Astrocyte (in vitro differentiated cells and primary cell): ENCODE measurements at regions not wholly inside any gene's neighbourhood (a gene's known extent, or its start where the extent isn't known, plus 50 kb on each side); places are given as distances from the start of the nearest gene placed in this dataset.

Experiments used
- DNase-seq: peaks from one replicate; pipeline ENCODE4 v3.0.0-alpha.2; 2010; ENCODE audit warnings: low read depth
- FAIRE-seq: peaks from 2 replicates; lab custom pipeline; 2011; peaks lifted over from hg19 to GRCh38; lab: Jason Lieb, UNC
- H2AFZ ChIP-seq: 2 replicates; pipeline ENCODE4 v1.6.0; 2012; ENCODE audit warnings: low read depth, low read length, inconsistent platforms
- H3K27ac ChIP-seq: 2 replicates; pipeline ENCODE4 v1.5.1; 2011; ENCODE audit warnings: low read depth, low read length, inconsistent platforms
- H3K27me3 ChIP-seq: 2 replicates; pipeline ENCODE4 v1.6.0; 2011; ENCODE audit warnings: low read length, inconsistent platforms; ENCODE audit not compliant: insufficient read depth
- H3K36me3 ChIP-seq: 2 replicates; pipeline ENCODE4 v1.5.1; 2011; ENCODE audit warnings: low read length, inconsistent platforms; ENCODE audit not compliant: insufficient read depth
- H3K4me1 ChIP-seq: 2 replicates; pipeline ENCODE4 v1.5.1; 2011; ENCODE audit warnings: low read length, inconsistent platforms; ENCODE audit not compliant: insufficient read depth
- H3K4me2 ChIP-seq: 2 replicates; pipeline ENCODE4 v1.6.0; 2012; ENCODE audit warnings: low read length, inconsistent platforms
- H3K4me3 ChIP-seq: 2 replicates; pipeline ENCODE4 v1.5.1; 2011; ENCODE audit warnings: low read depth, mild to moderate bottlenecking, low read length, inconsistent platforms; ENCODE audit not compliant: insufficient read depth
- H3K79me2 ChIP-seq: 2 replicates; pipeline ENCODE4 v1.6.0; 2012; ENCODE audit warnings: mild to moderate bottlenecking, low read length, inconsistent platforms; ENCODE audit not compliant: insufficient read depth
- H3K9ac ChIP-seq: 2 replicates; pipeline ENCODE4 v1.6.0; 2012; ENCODE audit warnings: mild to moderate bottlenecking, low read length, inconsistent platforms
- H3K9me3 ChIP-seq: 2 replicates; pipeline ENCODE4 v1.5.1; 2012; ENCODE audit warnings: low read depth, mild to moderate bottlenecking, low read length, inconsistent platforms; ENCODE audit not compliant: insufficient read depth
- H4K20me1 ChIP-seq: 2 replicates; pipeline ENCODE4 v1.6.0; 2012; ENCODE audit warnings: low read length, inconsistent platforms; ENCODE audit not compliant: insufficient read depth
- H3K27ac Mint-ChIP-seq: one replicate; pipeline ENCODE4 v1.8.0; 2021; ENCODE audit warnings: mild to moderate bottlenecking, mixed read lengths; ENCODE audit not compliant: unreplicated experiment
- H3K27me3 Mint-ChIP-seq: one replicate; pipeline ENCODE4 v1.8.0; 2021; ENCODE audit warnings: low read depth, mixed read lengths; ENCODE audit not compliant: unreplicated experiment
- H3K36me3 Mint-ChIP-seq: one replicate; pipeline ENCODE4 v1.8.0; 2021; ENCODE audit warnings: low read depth, mixed read lengths; ENCODE audit not compliant: unreplicated experiment
- H3K4me1 Mint-ChIP-seq: one replicate; pipeline ENCODE4 v1.8.0; 2021; ENCODE audit warnings: low read depth, mixed read lengths; ENCODE audit not compliant: unreplicated experiment
- H3K4me3 Mint-ChIP-seq: one replicate; pipeline ENCODE4 v1.8.0; 2021; ENCODE audit warnings: mild to moderate bottlenecking, moderate library complexity, mixed read lengths; ENCODE audit not compliant: unreplicated experiment
- H3K9me3 Mint-ChIP-seq: one replicate; pipeline ENCODE4 v1.8.0; 2021; ENCODE audit warnings: mild to moderate bottlenecking, mixed read lengths; ENCODE audit not compliant: unreplicated experiment
- EZH2 ChIP-seq: IDR thresholded peaks from 2 replicates; pipeline ENCODE4 v1.6.1; 2012; ENCODE audit warnings: mild to moderate bottlenecking, low read length, inconsistent platforms; ENCODE audit not compliant: insufficient read depth
- TF ChIP-seq, protein P1 (sequence below): IDR thresholded peaks from 2 replicates; pipeline ENCODE4 v1.5.1; 2011; ENCODE audit warnings: low read depth, mild to moderate bottlenecking, inconsistent platforms, low read length, moderate library complexity; ENCODE audit not compliant: insufficient read depth

DNA sequence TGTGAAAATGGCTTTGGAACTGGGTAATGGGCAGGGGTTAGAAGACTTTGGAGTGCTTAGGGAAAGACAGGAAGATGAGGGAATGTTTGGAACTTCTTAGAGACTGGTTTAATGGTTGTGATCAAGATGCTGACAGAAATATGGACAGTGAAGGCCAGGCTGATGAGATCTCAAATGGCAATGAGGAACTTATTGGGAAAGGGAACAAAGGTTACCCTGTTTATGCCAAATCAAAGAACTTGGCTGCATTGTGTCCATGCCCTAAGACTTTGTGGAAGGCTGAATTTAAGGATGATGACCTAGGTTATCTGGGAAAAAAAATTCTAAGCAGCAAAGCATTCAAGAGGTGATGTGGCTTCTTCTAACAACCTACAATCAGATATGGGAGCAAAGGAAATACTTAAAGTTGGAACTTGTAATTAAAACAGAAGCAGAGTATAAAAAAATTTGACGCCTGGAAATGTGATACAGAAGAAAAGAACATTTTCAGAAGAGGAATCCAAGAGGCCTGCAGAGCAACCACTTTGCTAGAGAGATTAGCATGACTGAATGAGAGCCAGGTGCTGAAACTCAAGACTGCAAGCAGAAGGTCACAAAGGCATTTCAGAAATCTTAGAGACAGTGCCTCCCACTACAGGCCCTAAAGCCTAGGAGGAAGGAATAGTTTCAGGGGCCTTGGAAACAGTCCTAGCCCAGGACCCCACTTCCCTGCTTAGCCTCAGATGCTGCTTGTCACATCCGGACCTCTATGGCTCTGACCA is 65.6 kb upstream of the FLRT2 start:
- Histone ChIP-seq H3K79me2 (no peaks in the 10 kb centered on the region), H3K9ac (no peak overlapping the region), H3K9me3 (no peaks in the 10 kb centered on the region), H3K4me1 (no peaks in the 10 kb centered on the region), H3K4me3 (no peak overlapping the region), H3K27me3 (no peaks in the 10 kb centered on the region), H3K36me3 (no peaks in the 10 kb centered on the region), H3K27ac (no peak overlapping the region), H2AFZ (no peak overlapping the region), H4K20me1 (no peaks in the 10 kb centered on the region), H3K4me2 (no peak overlapping the region)
- DNase-seq = no peak
- no peak overlapping the region for H3K27ac Mint-ChIP-seq
- peaks cover 2% of the 10 kb centered on the region for H3K9me3 Mint-ChIP-seq
- peaks cover 12% of the 10 kb centered on the region for H3K4me1 Mint-ChIP-seq
- H3K36me3 Mint-ChIP-seq = no peaks in the 10 kb centered on the region
- no peaks in the 10 kb centered on the region for H3K27me3 Mint-ChIP-seq
- no peak for FAIRE-seq
- no peak for TF ChIP-seq EZH2
- TF ChIP-seq, protein P1, sequence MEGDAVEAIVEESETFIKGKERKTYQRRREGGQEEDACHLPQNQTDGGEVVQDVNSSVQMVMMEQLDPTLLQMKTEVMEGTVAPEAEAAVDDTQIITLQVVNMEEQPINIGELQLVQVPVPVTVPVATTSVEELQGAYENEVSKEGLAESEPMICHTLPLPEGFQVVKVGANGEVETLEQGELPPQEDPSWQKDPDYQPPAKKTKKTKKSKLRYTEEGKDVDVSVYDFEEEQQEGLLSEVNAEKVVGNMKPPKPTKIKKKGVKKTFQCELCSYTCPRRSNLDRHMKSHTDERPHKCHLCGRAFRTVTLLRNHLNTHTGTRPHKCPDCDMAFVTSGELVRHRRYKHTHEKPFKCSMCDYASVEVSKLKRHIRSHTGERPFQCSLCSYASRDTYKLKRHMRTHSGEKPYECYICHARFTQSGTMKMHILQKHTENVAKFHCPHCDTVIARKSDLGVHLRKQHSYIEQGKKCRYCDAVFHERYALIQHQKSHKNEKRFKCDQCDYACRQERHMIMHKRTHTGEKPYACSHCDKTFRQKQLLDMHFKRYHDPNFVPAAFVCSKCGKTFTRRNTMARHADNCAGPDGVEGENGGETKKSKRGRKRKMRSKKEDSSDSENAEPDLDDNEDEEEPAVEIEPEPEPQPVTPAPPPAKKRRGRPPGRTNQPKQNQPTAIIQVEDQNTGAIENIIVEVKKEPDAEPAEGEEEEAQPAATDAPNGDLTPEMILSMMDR = no peak
- no peak overlapping the region for H3K4me3 Mint-ChIP-seq

DNA sequence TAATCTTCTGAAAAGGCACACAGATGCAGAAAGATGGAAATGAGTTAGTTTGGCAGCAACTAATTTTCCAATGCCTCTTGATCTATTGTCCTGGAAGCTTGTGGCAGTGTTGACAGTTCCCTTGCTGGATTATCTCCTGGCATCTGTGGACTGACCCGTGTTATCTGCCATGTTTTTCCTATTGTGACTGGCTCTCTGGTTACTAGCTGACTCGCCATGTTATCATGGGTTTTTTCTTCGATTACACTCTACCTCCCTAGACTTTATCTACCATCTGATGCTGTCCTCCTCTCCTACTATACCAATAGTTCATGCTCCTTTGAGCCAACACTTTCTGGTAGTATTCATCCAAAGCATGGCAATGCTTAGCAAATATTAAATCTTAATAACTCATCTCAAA is 63.3 kb upstream of the FLRT2 start:
- H3K27me3 Mint-ChIP-seq = no peaks in the 10 kb centered on the region
- no peak overlapping the region for H3K9ac ChIP-seq
- FAIRE-seq = no peak
- DNase-seq = no peak
- H3K36me3 ChIP-seq = no peaks in the 10 kb centered on the region
- H3K27ac Mint-ChIP-seq = no peak overlapping the region
- no peaks in the 10 kb centered on the region for H3K79me2 ChIP-seq
- H3K4me3 ChIP-seq = no peak overlapping the region
- peaks cover 27% of the 10 kb centered on the region for H3K4me1 Mint-ChIP-seq
- H3K27ac ChIP-seq = no peak overlapping the region
- H3K9me3 ChIP-seq = no peaks in the 10 kb centered on the region
- no peaks in the 10 kb centered on the region for H4K20me1 ChIP-seq
- H3K4me3 Mint-ChIP-seq = no peak overlapping the region
- H3K9me3 Mint-ChIP-seq = peaks cover 2% of the 10 kb centered on the region
- H3K36me3 Mint-ChIP-seq = no peaks in the 10 kb centered on the region
- no peak overlapping the region for H3K4me2 ChIP-seq
- H2AFZ ChIP-seq = no peak overlapping the region
- TF ChIP-seq EZH2 = no peak
- TF ChIP-seq, protein P1 = no peak
- H3K27me3 ChIP-seq = no peaks in the 10 kb centered on the region
- peaks cover 13% of the 10 kb centered on the region for H3K4me1 ChIP-seq

GRCh38 chr14:85468816-85469215 is 61.1 kb upstream of the FLRT2 start:
- Mint-ChIP-seq H3K36me3 (no peaks in the 10 kb centered on the region), H3K4me1 (peaks cover 44% of the 10 kb centered on the region), H3K27ac (peak overlapping the region; percentile 55), H3K27me3 (no peaks in the 10 kb centered on the region), H3K4me3 (no peak overlapping the region), H3K9me3 (no peaks in the 10 kb centered on the region)
- Histone ChIP-seq H3K4me2 (no peak overlapping the region), H3K4me3 (no peak overlapping the region), H3K9me3 (no peaks in the 10 kb centered on the region), H4K20me1 (no peaks in the 10 kb centered on the region), H3K36me3 (no peaks in the 10 kb centered on the region), H3K79me2 (no peaks in the 10 kb centered on the region), H2AFZ (no peak overlapping the region), H3K4me1 (peaks cover 21% of the 10 kb centered on the region), H3K27ac (no peak overlapping the region), H3K9ac (no peak overlapping the region), H3K27me3 (no peaks in the 10 kb centered on the region)
- TF ChIP-seq, protein P1 = no peak
- TF ChIP-seq EZH2 = no peak
- no peak for DNase-seq
- no peak for FAIRE-seq
